Ishikawa (cell line): ENCODE measurements at regions not wholly inside any gene's neighbourhood (a gene's known extent, or its start where the extent isn't known, plus 50 kb on each side); places are given as distances from the start of the nearest gene placed in this dataset.

ENCODE experiments used
- CEBPB ChIP-seq: IDR thresholded peaks from 2 replicates; pipeline ENCODE4 v1.6.1; 2012
- CREB1 ChIP-seq: IDR thresholded peaks from 2 replicates; pipeline ENCODE4 v1.6.1; 2012; ENCODE audit warnings: low read depth
- EP300 ChIP-seq: IDR thresholded peaks from 2 replicates; pipeline ENCODE4 v1.6.1; 2012; ENCODE audit warnings: borderline replicate concordance
- MAX ChIP-seq: IDR thresholded peaks from 2 replicates; pipeline ENCODE4 v1.6.1; 2012
- RAD21 ChIP-seq: IDR thresholded peaks from 2 replicates; pipeline ENCODE4 v1.6.1; 2012; ENCODE audit warnings: low read depth
- REST ChIP-seq: IDR thresholded peaks from 2 replicates; pipeline ENCODE4 v1.6.1; 2012; ENCODE audit warnings: low read depth, mild to moderate bottlenecking
- TAF1 ChIP-seq: IDR thresholded peaks from 2 replicates; pipeline ENCODE4 v1.6.1; 2012; ENCODE audit warnings: low read depth, mild to moderate bottlenecking
- YY1 ChIP-seq: IDR thresholded peaks from 2 replicates; pipeline ENCODE4 v1.6.1; 2012; ENCODE audit warnings: low read depth
- ZBTB7A ChIP-seq: IDR thresholded peaks from 2 replicates; pipeline ENCODE4 v1.6.1; 2012; ENCODE audit warnings: low read depth
- TF ChIP-seq, protein P1 (sequence below): IDR thresholded peaks from 2 replicates; pipeline ENCODE4 v1.6.1; 2012

DNA sequence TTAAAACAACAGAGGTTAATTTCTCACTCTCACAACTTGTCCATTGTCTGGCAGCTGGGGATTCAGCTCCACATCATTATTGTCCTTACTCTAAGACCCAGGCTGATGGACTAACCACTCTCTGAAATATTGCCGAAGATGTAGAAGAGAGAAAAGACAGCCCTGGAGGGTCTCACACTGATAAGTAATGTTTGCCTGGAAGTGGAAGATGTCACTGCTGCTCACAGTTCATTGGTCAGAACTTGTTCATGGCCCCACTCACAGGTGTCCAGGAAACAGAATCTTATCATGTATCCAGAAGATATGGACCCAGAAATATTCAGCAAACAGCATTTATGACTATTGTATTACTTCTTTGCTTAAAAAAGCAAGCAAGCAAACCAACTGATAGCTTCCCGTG, 62.2 kb upstream of the LPP start:
- TF ChIP-seq CREB1 (no peak), TAF1 (no peak), ZBTB7A (no peak), MAX (no peak), RAD21 (no peak), EP300 (no peak), REST (no peak), CEBPB (no peak), YY1 (no peak)
- TF ChIP-seq, protein P1, sequence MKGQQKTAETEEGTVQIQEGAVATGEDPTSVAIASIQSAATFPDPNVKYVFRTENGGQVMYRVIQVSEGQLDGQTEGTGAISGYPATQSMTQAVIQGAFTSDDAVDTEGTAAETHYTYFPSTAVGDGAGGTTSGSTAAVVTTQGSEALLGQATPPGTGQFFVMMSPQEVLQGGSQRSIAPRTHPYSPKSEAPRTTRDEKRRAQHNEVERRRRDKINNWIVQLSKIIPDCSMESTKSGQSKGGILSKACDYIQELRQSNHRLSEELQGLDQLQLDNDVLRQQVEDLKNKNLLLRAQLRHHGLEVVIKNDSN = no peak
